ENCODE measurements at regions not wholly inside any gene's neighbourhood (a gene's known extent, or its start where the extent isn't known, plus 50 kb on each side); places are given as distances from the start of the nearest gene placed in this dataset.

DNA sequence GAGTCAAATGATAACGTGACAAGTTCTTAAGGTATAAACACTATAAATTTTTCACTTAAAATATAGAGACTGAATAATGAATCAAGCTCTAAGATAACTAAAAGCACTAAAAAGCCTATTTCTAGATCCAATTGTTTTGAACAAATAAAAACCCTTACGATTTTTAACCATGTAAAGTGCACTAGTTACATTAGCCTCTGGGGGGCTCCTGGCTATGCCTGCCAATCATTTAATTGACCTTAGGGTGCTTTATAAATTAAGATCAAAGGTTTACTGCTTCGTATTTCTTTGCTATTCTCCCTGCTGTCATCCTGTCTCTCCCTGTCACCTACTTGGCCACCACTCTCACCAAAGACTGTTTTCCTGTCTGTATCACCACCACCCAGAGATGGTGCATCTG, 133.4 kb downstream of the ESM1 start:
- no peak for DNase-seq (ENCODE audit: low read depth)

GRCh38 chr5:54851449-54851848, 133.9 kb downstream of the ESM1 start:
- DNase-seq (ENCODE audit: low read depth) = no peak

DNA sequence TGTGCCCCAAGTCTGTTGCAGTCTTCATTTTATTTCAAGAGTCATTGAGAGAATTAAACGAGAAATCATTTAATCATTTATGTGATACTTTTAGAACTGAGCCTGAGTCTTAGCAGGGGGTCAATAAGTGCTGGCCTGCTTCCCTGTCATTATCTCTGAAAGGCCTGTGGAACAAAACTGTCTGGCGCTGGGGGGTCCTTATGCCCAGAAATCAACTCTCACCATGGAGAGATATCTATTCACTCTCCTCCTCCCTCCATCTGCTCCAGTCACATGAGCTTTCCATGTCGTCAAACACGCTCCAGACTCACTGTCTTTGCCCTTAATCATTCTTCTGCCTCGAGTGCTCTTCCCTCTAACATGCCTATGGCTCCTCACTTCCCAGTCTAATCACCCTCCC, 136.8 kb downstream of the ESM1 start:
- no peak for DNase-seq (ENCODE audit: low read depth)

DNA sequence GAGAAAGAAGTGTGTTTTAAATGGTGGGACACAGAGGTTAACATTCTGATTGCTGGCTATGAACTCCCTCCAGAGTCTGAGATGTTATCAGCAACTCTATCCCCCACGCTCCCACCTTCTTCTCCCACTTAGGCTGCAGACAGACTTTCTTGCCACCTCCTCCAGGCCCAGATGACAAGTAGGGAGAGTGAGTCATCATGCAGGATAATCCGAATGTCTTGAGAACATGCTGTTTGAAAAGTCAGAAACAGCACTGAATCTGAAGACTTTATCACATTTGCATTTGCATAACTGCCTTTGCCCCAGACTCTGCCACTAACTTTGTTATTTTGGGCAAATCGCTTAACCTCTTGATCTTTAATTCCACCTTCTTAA, 139.8 kb downstream of the ESM1 start:
- no peak for DNase-seq (ENCODE audit: low read depth)

DNA sequence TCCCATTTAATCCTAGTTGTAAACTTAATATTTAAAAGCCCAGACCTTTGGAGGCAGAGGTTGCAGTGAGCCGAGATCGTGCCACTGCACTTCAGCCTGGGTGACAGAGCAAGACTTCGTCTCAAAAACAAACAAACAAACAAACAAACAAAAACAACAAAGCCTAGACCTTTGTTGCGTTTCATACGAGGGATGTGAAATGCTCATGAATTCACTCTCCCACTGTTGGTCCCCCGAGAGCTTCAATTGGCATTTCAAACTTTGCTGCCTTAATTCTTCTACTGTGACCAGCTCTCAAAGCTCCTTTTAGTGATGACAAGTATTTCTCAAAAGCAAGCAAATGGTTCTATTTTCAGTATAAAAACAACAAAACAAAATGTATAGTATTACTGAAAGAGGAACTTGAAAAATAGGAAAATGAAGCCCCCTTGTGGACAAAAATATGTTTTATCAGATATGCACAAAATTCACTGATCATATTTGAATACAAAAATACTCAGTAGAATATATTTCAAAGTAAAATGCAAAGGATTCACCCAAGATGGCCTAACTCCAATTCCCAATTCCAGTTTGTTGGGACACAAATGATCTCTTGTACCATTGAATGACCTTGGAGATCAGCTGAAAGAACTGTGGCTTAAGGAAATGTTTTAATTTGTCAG, 140.4 kb downstream of the ESM1 start:
- no peak for DNase-seq (ENCODE audit: low read depth)

DNA sequence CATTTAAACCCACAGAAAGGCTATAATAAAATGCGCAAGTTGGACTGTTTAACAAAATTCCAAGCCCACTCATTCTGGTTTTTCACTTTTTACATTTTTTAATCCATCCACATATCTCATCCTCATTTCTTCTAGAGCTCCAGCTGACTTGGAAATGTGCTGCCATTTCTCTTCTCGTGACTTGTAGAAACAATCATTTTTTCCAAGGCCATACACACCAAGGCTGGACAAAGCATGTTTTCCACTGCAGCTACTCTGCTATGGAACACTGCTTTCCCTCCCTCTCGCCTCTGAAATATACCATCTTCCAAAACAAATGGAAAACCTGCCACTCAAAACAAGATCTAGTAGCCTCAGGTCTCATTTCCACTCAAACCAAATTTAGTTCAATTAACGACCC, 141.1 kb downstream of the ESM1 start:
- DNase-seq (ENCODE audit: low read depth) = no peak

DNA sequence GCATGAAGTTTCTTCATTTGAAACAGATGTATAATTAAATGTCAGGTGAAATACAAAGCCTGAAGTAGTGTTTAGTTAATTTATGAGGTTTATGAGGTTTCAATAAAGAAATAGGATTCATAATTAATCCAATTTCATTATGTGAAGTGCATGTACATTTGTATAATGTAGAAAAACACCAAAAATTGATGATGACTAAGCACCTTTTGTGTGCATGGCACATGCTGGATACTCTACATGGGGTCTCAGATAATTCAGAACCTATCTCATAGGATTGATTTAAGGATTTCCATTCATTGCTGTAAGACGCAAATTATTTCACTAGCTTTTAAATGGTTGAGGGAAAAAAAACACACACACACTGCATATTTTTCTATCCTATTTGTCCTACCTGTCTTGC, 143.9 kb downstream of the ESM1 start:
- no peak for DNase-seq (ENCODE audit: low read depth)

DNA sequence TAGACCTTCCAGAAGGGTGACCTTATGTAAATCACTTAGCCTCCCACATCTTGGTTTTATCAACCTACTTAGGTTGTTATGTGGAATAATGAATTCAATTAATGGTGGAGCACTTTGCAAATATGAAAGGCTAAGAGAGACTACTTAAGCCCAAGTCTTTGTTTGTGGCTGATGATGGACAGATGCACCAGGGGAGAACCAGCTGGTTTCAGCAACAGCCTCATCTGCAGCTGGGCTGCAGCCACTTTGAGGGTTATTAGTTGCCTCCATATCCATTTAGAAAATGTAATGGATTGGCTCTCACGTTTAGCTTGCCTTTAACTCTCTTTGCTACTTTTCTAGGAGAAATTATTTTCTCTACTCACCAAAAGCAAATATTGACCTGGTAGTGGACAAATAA, 146.6 kb downstream of the ESM1 start:
- no peak for DNase-seq (ENCODE audit: low read depth)

DNA sequence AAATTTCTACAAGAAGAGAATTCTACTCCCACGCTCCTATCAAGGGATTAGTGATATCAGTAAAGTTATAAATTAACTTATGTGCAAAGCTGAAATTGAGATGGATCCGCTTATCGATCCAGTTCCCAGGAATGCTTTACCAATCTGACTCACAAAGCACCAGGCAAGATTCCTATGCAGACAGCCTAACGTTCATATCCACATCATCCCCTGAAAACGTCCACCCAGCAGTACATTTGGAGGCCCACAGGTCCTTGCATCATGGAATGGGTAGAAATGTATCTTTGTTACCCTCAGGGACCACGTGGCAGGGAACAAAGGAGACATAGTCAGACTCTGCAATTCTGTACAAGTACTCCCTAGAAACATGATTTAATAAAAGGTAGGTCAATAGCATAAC, 147.4 kb downstream of the ESM1 start:
- no peak for DNase-seq (ENCODE audit: low read depth)

DNA sequence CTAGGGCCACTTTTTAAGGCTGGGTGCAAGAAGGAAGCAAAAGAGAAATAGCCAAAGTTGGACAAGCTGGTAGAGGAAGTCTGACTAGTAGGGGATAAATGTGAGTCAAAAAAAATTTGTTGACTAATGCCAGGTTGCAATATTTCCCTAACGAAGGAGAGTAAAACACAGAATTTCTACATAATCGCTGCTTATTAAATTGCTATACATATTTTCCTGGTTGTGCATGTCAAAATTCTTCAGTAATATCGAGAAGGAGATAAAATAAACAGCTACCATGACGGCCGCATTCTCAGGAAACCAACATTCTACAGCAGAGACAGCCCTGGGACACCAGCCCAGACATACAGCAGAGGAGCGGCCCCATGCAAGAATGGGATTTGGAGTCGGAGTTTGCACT, 148.3 kb downstream of the ESM1 start:
- DNase-seq (ENCODE audit: low read depth) = no peak

DNA sequence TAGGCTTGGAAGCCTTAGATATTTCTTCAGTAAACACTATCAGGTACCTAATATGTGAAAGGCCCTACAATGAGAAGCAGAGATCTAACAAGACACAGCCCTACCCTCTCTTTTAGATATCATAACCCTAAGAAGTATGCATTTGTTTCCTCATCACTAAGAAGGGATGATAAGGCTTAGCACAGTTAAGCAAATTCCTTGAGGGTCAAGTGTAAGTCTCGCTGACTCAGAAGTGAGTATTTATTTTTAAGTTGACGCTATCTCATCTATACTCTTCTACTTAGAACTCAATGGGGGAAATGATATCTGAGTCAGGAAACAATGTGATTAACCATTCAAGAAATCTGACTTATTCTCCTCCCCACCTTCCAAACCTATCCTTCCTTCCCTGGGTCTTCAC, 149.7 kb downstream of the ESM1 start:
- no peak for DNase-seq (ENCODE audit: low read depth)

- no peak for DNase-seq (ENCODE audit: low read depth)
Observed at GRCh38 chr5:54834121-54834842, 151.1 kb downstream of the ESM1 start.

DNA sequence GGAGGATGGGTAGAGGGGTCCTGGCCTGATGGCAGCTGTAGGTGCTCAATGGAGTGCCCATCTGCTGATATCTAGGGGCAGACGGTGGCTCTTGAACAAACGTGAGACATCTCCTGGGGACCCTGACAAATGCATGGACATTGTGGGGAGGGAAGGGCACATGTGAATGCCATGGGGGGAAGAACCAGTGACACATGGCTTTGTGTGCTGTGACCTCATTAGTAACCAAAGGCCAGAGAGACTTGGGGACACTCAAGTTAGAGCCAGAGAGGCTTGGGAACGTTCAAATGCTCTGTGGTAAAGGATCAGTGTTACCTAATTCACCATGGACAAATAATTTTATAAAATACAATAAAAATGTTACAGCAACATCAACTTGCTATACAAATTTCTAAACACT, 151.8 kb downstream of the ESM1 start:
- no peak for DNase-seq (ENCODE audit: low read depth)

GRCh38 chr5:54832858-54833257, 152.5 kb downstream of the ESM1 start:
- no peak for DNase-seq (ENCODE audit: low read depth)

GRCh38 chr5:54832045-54832444, 153.3 kb downstream of the ESM1 start:
- DNase-seq (ENCODE audit: low read depth) = no peak

- no peak for DNase-seq (ENCODE audit: low read depth)
Observed at GRCh38 chr5:54831233-54831632, 154.2 kb downstream of the ESM1 start.

- no peak for DNase-seq (ENCODE audit: low read depth)
Observed at GRCh38 chr5:54829676-54830535, 155.5 kb downstream of the ESM1 start.

GRCh38 chr5:54829102-54829501, 156.3 kb downstream of the ESM1 start:
- DNase-seq (ENCODE audit: low read depth) = no peak

DNA sequence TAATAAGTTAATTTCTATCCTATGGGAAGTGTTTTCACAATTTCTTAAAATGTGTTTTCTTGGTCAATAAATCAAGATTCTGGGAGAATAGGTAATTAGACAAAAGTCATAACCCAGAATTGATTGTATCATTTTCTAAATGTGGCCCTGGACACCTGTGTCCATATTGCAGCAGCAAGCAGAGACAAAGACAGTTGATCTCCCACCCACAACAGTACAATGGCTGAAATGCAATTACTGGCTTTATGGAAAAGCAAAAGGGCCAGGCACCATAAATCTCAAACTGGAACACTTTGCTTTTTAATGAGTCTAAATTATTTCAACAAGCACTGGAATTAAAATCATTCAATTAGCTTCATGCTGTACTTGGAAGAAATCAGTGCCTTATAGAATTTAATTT, 157.2 kb downstream of the ESM1 start:
- DNase-seq (ENCODE audit: low read depth) = no peak

DNA sequence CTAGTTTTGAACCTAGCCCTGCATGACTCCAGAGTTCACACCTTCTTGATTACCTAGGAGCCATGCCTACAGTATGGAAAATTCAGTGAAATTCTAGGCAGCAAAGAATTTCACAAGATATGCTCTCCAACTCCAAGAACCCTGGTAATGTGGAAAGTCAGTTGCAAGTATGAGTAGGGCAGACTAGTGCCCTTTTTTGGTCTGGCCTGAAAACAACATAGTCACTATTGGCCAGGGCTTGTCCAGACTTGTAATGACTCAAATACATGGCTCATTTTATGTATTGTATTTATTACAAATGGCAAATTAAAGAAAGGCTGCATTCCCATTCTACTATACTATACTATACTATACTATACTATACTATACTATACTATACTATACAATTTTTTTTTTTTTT, 160.4 kb downstream of the ESM1 start:
- no peak for DNase-seq (ENCODE audit: low read depth)

DNA sequence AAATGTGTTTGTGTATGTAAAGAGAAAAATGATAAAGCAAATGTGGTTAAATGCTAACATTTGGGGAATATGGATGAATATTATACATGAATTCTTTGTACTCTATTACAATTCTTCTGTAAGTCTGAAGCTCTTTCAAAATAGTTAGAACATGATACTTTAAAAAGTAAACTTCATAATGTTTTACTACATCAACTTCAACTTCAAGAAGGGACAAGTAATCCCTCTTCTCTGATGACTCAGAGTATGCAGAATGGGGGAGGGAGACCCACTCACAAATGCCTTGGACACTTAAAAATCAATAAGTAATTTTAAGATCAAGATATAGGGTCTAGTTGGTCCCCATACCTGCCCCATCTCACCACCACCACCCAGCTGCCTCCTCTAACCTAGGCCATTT, 162.4 kb downstream of the ESM1 start:
- DNase-seq (ENCODE audit: low read depth) = no peak

DNA sequence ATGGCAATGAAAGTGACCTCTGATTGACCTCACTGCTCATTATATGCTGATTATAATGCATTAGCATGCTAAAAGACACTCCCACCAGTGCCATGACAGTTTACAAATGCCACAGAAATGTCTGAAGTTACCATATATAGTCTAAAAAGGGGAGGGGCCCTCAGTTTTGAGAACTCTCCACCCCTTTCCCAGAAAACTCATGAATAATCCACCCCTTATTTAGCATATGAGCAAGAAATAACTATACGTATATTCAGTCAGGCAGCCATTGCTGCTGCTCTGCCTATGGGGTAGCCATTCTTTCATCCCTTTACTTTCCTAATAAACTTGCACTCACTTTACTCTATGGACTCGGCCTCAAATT, 163.1 kb downstream of the ESM1 start:
- DNase-seq (ENCODE audit: low read depth) = no peak

All from stimulated activated CD8-positive, alpha-beta memory T cell treated with anti-CD3 and anti-CD28 coated beads, Interleukin-15, amount 100 ng/mL, for 24 hours (primary cell).